Occipital lobe (tissue), 1 donor: ENCODE measurements at regions not wholly inside any gene's neighbourhood (a gene's known extent, or its start where the extent isn't known, plus 50 kb on each side); places are given as distances from the start of the nearest gene placed in this dataset.
"Not testable (repeated sequence)": the region's sequence is repeated elsewhere in the genome, so short reads cannot be mapped to it uniquely, and the experiment has no call there.

Experiments used
- DNase-seq: peaks from one replicate; lab custom pipeline; 2025; lab: John Stamatoyannopoulos, UW

DNA sequence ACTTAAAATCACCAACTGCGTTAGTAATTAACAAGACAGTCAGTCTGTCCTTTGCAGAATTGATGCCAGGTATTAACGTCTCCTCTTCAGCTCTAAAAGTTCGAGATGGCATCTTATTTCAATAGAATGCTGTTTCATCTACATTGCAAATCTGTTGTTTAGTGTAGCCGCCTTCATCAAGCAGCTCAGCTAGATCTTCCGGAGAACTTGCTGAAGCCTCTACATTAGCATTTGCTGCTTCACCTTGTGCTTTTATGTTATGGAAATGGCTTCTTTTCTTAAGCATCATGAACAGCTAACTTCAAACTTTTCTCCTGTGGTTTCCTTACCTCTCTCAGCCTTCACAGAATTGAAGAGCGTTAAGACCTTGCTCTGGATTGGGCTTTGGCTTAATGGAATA is 95.5 kb upstream of the FAM20C start:
- DNase-seq: no peak

DNA sequence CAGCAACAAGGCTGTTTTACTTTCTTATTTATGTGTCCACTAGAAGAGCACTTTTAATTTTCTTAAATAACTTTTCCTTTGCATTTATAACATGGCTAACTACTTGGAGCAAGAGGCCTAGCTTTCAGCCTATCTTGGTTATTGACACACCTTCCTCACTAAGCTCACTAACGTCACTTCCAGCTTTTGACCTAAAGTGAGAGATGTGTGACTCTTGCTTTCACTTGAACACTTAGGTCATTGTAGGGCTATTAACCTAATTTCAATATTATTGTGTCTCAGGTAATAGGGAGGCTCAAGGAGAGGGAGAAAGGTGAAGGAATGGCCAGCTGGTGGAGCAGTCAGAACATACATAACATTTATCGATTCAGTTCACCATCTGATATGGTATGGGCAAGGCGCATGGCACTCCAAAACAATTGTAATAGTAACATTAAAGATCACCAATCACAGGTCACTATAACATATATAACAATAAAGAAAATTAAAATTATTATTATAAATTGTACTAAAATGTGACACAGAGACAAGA is 95.0 kb upstream of the FAM20C start:
- DNase-seq: no peak

DNA sequence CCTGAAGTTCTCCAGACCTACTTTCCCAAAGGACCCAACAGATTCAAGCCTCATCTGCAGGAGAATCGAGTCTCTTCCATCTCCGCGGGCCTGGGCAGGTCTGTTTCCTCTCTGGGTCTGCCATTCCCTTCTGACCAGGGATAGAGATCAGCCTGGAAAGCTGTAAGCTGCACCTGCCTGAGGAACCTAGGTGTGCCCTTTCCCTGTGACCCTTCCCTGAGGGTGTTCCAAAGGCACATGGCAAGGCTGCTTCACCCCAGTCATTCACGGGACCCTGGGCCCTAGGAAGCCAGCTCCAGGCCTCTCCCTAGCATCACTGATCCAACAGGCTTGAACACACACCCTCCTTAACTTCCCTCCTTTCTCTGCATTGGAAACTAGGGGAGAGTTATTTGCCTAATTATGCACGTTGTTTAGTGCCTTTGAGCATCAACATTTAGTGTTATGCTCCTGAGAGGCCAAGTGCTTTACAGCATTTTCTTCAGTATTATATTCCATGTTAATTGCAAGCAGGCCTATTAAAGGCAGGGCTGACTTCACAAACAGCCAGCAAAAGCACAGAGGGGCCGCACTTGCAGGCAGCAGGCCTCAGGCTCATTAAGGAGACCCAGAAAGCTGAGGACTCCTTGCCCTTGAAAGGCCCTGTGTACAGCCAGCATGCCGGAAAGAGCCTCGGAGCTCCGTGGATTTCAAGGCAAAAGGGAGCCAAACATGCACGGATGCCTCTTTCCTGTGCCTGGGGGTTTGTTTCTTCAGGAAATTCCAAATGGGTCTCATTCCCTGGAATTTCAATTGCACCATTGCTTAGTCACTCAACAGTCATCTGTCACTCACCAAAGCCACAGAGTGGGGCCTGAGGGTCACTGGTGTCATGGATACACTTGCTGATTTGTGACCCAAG is 91.0 kb upstream of the FAM20C start:
- DNase-seq: no peak

DNA sequence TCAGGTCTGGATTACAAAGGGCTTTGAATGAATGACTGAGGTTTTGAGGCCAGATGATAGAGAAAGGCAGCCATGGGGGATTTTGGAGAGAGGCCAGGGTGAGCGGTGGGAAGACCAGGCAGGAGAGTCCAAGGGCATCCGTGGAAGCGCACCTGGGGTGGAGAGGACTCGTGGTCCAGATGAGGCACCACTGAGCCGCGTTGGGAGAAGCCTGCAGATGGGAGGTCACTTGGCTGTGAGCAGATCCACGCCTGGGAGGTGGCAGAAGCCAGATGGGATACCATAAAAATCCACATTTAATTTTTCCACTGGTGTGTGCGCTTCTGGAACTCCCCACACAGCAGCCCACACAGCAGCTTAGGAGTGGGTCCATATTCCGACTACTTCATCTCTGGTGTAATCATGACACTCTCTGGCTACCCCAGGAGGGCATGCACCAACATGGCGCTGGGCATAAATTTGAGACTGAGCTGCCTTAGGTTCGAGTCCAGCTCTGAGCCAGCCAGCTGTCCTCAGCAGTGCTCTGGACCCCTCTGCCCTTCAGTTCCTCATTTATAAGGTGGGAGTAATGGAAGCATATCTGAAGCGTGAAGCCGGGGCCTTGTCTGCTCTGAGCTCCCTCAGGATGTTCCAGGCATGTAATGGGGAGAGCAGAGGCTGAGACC is 90.2 kb upstream of the FAM20C start:
- DNase-seq: no peak

DNA sequence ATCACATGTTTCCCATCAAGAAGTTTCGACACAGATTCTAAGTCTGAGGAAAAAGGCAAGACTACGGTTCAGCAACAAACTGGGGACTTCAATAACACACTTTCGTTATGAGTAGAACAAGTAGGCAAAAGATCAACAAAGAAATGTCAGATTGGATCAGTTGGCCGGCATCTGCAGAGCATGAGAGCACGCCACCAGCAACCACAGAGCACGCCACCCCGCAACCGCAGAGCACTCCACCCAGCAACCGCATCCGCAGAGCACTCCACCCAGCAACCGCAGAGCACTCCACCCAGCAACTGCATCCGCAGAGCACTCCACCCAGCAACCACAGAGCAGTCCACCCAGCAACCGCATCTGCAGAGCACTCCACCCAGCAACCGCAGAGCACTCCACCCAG is 89.7 kb upstream of the FAM20C start:
- DNase-seq: no peak

DNA sequence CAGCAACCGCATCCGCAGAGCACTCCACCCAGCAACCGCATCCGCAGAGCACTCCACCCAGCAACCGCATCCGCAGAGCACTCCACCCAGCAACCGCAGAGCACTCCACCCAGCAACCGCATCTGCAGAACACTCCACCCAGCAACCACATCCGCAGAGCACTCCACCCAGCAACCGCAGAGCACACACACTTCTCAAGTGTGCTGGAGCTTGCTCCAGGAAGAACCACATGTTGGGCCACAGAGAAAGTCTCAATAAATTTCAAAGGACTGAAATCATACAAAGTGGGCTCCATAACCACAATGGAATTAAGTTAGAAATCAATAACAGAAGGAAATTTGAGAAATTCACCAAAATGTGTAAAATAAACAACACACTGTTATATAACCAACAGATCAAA is 88.4 kb upstream of the FAM20C start:
- DNase-seq: not testable (repeated sequence)

DNA sequence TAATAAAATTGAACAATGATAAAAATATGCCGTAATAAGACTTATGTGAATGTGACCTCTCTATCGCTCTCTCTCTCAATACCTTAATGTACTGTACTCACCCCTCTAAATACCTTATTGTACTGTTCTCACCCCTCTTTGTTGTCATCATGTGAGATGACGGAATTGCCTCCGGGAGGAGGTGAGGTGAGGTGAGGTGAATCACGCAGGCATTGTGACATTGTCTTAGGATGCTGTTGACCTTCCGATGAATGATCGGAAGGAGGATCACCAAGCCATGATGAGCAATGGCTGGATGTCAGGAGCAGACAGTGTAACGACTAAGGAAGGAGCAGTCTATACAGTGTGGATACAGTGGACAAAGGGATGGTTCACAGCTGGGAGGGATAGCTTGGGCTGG is 87.4 kb upstream of the FAM20C start:
- no peak for DNase-seq

DNA sequence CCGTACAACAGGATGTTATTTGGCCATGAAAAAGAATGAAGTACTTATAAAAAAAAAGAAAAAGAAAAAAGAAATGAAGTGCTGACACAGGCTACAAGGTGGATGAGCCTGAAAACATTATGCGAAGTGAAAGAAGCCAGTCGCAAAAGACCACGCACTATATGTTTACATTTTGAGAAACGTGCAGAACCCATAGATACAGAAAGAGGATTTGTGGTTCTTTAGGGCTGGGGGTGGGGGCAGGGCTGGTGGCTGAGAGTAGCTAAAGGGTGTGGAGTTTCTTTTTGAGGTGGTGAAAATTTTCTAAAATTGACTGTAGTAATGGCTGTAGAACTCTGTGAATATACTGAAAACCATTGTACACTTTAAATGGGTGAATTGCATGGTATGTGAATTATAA is 86.0 kb upstream of the FAM20C start:
- no peak for DNase-seq

DNA sequence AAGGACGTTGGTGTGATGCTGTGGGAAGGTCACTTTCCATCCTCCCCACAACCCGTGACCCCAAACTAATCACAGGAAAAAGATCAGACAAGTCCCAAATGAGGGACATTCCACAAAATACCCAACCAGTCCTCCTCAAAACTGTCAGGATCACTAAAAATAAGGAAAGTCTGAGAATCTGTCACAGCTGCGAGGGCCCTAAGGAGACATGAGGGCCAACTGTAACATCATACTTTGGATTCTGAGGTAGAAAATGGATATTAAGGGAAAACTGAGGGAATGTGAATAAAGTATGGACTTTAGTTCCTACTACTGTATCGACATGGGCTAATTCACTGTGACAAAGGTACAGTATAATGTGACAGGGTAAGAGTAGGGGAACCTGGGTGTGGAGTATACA is 85.1 kb upstream of the FAM20C start:
- no peak for DNase-seq

DNA sequence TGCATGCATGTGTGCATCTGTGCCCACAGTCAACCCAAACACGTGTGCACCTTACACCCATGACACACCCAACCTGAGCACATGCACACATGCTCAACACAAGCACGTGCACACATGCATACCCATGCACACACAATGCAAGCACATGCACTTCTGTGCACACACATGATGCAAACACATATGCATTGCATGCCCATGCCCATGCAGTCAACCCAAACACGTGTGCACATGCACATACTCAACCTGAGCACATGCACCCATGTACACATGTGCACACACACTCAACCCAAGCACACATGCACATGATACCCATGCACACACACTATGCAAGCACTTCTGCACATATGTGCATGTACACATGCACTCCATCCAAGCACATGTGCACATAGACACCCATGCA is 84.5 kb upstream of the FAM20C start:
- no peak for DNase-seq

DNA sequence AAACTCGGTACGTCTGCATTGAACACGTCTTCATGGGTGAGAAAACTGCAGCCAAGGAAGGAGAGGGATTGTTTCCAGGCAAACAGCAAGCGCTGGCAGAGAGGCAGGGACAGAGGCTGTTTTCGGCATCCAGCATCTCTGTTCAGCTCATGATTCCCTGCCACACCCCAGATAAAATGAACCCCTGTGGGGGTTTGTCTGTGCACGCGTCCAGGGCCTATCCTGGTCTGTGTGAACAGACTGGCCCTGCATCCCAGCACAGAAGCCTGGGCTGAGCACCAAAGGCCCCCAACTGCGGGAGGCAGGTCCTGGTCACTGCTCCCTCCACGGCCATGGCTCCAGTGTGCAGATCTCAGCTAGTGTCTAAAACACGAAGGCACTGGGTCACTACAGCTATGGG is 83.3 kb upstream of the FAM20C start:
- DNase-seq: no peak

DNA sequence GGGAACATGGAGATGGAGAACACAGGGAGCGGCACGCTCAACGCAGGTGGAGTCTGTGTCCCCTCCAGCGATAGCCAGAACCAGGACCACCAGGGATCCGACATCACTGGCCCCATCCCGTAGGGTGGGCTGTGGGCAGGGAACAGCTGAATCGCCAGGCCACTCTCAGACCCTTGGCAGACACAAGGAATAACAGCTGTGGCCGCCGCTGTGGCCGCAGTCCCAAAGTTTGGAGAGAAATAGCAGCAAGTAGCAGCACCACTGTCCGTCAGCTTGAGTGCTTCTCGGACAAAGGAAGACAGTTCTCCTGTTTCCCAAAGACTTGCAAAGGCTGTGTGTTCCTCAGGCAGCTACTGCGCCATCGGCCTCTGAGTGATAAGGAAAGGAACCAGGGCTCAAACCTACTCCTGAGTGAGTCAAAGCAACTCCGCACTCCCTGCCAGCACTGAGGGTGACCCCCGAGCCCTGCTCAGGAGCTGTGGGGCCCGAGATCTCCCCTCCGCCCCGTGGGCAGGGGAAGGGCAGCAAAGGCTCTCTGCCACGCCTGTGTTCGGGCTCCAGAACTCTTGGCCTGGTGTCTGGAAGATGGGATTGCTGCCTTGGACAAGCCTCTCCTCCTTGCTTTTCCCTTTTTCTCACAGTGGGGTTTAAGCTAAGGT is 82.3 kb upstream of the FAM20C start:
- no peak for DNase-seq

DNA sequence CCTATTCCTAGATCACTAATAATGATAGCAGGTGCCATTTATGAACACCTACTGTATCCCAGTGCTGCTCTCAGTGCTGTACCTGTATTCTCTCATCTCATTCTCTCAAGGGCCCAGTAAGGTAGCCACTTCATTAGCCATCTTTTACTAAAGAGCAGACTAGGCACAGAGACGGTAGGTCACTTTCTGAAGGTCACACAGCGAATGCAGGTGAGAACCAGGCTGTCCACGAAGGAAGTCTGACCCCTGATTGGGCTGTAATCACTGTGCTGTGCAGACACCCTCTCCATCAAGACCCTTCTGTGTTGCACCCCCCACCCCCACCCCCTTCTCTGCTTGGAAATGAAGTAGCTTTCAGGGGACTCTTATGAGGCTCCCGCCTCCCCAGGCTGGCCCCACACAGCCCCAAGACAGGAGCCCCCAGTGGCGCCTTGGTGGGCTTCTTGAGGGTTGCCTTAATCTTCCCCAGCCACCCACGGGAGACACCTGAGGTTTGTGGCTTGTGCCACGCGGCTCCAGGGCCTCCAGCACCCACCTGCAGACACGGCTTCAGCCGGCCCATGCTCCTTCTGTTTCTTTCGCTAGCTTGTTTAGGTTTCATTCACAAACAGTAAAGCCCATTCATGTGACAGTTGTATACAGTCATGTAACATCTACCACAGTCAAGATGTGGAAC is 81.7 kb upstream of the FAM20C start:
- no peak for DNase-seq

DNA sequence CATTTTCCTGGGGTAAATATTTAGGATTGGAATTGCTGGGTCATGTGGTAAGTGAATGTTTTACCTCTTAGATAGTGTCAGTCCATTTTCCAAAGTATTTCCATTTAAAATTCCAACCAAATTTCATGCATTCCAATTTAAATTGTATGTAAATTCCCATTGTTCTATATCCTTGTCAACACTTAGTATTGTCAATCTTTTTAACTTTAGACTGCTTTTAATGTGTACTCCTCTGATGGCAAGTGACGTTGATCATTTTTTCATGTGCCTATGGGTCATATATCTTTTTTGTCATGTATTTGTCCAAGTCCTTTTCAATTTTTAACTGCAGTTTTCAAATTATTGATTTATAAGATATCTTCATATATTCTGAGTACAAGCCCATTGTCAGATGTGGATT is 80.8 kb upstream of the FAM20C start:
- no peak for DNase-seq

DNA sequence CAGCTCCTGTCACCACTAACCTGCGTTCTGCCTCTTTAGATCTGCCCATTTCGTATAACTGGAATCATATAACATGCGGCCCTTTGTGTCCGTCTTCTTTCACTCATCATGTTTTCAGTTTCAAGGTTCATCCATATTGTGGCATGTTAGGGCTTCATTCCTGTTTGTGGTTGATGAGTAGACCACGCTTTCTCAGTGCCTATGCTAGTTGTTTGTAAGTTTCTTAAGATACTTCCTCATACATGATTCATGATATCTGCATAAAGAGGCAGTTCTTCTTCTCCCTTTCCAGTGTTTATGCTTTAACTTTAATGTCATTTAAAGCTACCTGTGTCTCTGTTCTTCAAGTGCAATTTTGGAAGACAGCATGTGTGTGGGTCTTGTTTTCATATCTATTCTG is 79.5 kb upstream of the FAM20C start:
- no peak for DNase-seq

DNA sequence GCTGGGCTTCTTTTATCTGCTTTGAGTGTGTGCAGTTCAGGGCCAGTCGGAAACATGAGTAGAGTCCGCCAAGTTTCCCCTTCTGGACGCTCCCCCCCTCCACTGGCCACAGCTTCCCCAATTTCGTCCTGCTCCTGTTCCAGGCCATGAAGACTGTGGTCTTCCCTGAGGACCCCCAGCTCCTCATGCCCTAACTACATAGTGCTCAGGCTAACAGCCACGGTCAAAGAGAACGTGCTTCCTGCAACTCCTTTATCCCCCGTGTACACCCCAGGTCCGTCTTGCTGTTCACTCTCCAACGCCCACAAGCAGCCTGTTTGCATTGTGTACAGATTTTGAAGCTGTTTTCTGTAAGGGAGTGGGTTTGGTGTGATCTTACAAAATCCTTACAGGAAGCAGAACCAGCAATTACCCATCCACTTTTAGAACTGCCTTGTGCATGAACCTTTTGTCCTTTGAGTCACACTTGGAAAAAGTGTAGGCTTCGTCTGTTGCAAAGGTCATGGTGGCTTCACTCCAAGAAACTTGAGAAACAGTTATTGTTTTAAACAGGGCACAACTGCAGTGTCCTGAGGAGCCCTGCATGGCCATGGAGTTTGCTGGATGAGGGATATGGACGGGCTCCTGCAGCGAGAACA is 77.0 kb upstream of the FAM20C start:
- DNase-seq: no peak

DNA sequence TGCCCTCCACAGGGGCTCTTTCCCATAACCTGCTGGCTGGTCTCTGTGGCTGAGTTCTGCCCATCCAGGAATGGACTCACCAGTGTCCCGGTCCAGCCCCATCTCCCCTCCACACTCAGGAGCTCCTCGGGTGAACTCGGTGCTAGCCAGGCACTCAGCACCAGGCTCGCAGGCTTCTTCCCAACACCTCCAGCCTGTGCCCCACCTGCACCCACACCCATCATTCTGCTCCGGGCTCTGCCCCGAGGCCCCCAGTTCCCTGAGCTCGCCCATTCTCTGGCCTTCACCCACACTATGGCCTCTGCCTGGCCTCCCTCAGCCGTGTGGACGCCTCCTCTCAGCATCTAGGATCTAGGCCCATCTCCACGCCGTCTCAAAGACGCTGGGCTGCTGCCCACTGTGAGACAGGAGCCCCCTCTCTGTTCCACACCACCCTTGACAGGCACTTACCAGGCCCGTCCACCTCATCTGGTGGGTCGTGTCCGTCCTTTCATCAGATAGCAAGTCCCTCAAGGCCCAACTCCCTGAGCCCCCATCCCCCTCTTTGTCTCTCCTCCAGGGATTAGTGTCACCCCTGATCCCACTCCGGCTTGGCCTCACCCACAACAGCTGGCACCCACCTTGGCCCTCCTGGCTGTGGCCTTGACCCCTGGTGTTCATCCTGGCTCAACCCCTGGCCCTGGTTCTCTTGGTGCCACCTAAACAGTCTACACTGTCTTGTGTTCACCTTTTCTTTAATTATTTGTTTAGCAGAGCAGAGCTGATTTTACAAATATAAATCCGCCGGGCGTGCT is 76.0 kb upstream of the FAM20C start:
- no peak for DNase-seq

DNA sequence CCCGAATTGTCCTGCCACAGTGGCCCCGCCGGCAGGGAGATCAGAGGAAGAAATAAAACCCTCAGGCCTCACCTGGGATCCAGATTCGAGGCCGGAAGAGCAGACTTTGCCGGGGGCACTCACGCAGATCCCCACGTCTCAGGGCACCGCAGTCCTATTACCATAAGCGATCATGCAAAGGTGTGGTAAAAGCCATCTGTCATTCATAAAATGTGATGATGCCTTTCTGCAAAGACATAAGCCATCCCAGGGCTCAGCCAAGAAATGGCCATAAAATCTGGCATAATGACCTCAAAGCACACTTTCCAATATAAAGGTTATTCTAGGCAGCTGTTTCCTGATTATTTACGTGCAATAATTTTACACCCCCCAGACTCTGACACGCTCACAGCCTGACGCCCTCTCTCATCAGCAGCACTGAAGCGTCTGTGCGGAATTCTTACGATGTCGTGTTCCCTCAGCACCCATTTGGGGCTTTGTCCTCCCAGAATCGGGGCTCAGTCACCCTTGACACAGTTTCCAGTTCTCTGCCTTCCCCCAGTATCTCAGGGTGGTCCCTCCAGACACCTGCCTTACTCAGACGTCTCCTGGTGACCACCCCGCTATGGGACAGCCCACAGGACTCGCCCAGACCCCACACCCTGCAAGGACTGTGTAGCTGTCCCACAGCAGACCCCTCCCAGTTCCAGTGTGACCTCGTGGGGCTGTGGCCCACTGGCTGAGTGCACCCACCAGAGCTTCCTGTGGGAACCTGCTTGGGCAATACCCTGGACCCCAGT is 74.3 kb upstream of the FAM20C start:
- DNase-seq: no peak

DNA sequence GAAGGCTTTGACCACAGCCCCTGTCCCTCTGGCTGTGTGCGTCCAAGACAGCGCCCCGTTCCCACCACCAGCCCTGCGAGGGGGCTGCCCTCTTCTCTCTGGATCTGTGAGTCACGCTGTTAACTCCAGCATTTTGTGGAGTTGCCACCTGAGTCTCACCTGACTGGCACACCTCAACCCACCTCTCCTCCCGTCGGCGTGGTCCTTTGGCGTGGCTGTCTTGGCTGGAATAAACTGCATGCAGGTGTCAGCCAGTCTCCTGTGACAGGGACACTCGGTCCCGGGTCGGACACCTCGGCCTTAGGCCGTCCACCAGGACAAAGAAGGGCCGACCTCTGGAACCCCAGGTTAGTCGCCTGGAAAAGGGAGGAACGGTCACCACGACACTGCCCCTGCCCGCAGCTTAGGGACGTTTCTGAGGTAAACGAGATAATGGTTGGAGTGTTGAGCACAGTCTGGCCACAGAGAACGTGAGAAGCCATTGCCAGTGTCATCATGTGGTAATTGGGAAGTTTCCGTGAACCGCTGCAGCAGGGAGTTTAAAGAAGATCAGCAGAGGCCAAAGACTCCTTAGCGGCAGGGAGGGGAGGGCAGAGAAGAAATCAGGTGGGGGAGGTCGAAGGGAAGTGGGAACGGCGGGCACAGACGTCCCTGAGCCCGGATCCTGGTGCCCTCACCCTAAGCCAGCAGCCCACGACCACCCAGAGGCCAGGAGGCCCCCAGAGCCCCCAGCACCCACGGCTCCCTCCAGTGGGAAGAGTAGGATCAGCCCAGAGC is 73.6 kb upstream of the FAM20C start:
- no peak for DNase-seq
